GOT3 (cell line): ENCODE measurements at regions not wholly inside any gene's neighbourhood (a gene's known extent, or its start where the extent isn't known, plus 50 kb on each side); places are given as distances from the start of the nearest gene placed in this dataset.

Source experiments
- DNase-seq: peaks from one replicate; lab custom pipeline; 2025; ENCODE audit warnings: mixed read lengths; lab: John Stamatoyannopoulos, UW

- DNase-seq = no peak
Measured at GRCh38 chr2:121162893-121163292, 122.1 kb downstream of the TFCP2L1 start.

- no peak for DNase-seq
Measured at GRCh38 chr2:121164042-121164441, 121.0 kb downstream of the TFCP2L1 start.

- DNase-seq = no peak
Measured at GRCh38 chr2:121165038-121165542, 119.9 kb downstream of the TFCP2L1 start.
